GM19467 (cell line): ENCODE measurements at regions not wholly inside any gene's neighbourhood (a gene's known extent, or its start where the extent isn't known, plus 50 kb on each side); places are given as distances from the start of the nearest gene placed in this dataset.
"Not testable (repeated sequence)": the region's sequence is repeated elsewhere in the genome, so short reads cannot be mapped to it uniquely, and the experiment has no call there.

Source experiments
- ATAC-seq: cut with Tn5 transposase; IDR thresholded peaks from one replicate; pipeline ENCODE4 v1.9.1; 2021; ENCODE audit warnings: mild to moderate bottlenecking, moderate library complexity; ENCODE audit not compliant: unreplicated experiment

- no peak for ATAC-seq
These were observed 127.1 kb downstream of the MRPS30 start for GRCh38 chr5:44935871-44936270.

GRCh38 chr5:44942524-44943001, 133.8 kb downstream of the MRPS30 start:
- no peak for ATAC-seq

GRCh38 chr5:44943647-44944046, 134.9 kb downstream of the MRPS30 start:
- no peak for ATAC-seq

GRCh38 chr5:44945743-44946142, 137.0 kb downstream of the MRPS30 start:
- ATAC-seq: no peak

GRCh38 chr5:44949687-44950086, 140.9 kb downstream of the MRPS30 start:
- no peak for ATAC-seq

GRCh38 chr5:44951371-44951770, 142.6 kb downstream of the MRPS30 start:
- ATAC-seq: no peak

- ATAC-seq: peak; percentile 91
These were observed 143.6 kb downstream of the MRPS30 start for GRCh38 chr5:44952376-44952775.

GRCh38 chr5:44953078-44953477, 144.3 kb downstream of the MRPS30 start:
- no peak for ATAC-seq

- ATAC-seq: not testable (repeated sequence)
These were observed 150.3 kb downstream of the MRPS30 start for GRCh38 chr5:44958943-44959454.

GRCh38 chr5:44969825-44970224, 161.1 kb downstream of the MRPS30 start:
- ATAC-seq: no peak

GRCh38 chr5:44970963-44971362, 162.2 kb downstream of the MRPS30 start:
- not testable (repeated sequence) for ATAC-seq

GRCh38 chr5:44974813-44975212, 166.1 kb downstream of the MRPS30 start:
- no peak for ATAC-seq

GRCh38 chr5:44981708-44982107, 173.0 kb downstream of the MRPS30 start:
- ATAC-seq: no peak

GRCh38 chr5:44983006-44983405, 174.3 kb downstream of the MRPS30 start:
- no peak for ATAC-seq

- ATAC-seq: no peak
These were observed 178.3 kb downstream of the MRPS30 start for GRCh38 chr5:44987026-44987425.

GRCh38 chr5:44991693-44992092, 182.9 kb downstream of the MRPS30 start:
- no peak for ATAC-seq

- no peak for ATAC-seq
These were observed 184.5 kb downstream of the MRPS30 start for GRCh38 chr5:44993286-44993685.

GRCh38 chr5:44997506-44997905, 188.8 kb downstream of the MRPS30 start:
- no peak for ATAC-seq

- not testable (repeated sequence) for ATAC-seq
These were observed 198.4 kb downstream of the MRPS30 start for GRCh38 chr5:45007102-45007501.

GRCh38 chr5:45017568-45017967, 208.8 kb downstream of the MRPS30 start:
- ATAC-seq: no peak

GRCh38 chr5:45029553-45029952, 220.8 kb downstream of the MRPS30 start:
- ATAC-seq: no peak

- no peak for ATAC-seq
These were observed 227.2 kb downstream of the MRPS30 start for GRCh38 chr5:45035991-45036390.

- no peak for ATAC-seq
These were observed 229.2 kb downstream of the MRPS30 start for GRCh38 chr5:45037927-45038326.
